ENCODE measurements at regions not wholly inside any gene's neighbourhood (a gene's known extent, or its start where the extent isn't known, plus 50 kb on each side); places are given as distances from the start of the nearest gene placed in this dataset.

- TF ChIP-seq, protein P1, sequence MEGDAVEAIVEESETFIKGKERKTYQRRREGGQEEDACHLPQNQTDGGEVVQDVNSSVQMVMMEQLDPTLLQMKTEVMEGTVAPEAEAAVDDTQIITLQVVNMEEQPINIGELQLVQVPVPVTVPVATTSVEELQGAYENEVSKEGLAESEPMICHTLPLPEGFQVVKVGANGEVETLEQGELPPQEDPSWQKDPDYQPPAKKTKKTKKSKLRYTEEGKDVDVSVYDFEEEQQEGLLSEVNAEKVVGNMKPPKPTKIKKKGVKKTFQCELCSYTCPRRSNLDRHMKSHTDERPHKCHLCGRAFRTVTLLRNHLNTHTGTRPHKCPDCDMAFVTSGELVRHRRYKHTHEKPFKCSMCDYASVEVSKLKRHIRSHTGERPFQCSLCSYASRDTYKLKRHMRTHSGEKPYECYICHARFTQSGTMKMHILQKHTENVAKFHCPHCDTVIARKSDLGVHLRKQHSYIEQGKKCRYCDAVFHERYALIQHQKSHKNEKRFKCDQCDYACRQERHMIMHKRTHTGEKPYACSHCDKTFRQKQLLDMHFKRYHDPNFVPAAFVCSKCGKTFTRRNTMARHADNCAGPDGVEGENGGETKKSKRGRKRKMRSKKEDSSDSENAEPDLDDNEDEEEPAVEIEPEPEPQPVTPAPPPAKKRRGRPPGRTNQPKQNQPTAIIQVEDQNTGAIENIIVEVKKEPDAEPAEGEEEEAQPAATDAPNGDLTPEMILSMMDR (IDR thresholded peaks at IDR 0.05) = no peak
- no peak for TF ChIP-seq POLR2A (IDR thresholded peaks at IDR 0.05)
Measured at GRCh38 chr10:33501161-33501560, 166.7 kb upstream of the NRP1 start.
